Astrocyte (in vitro differentiated cells and primary cell): ENCODE measurements at regions not wholly inside any gene's neighbourhood (a gene's known extent, or its start where the extent isn't known, plus 50 kb on each side); places are given as distances from the start of the nearest gene placed in this dataset.

Source experiments
- DNase-seq: peaks from one replicate; pipeline ENCODE4 v3.0.0-alpha.2; 2010; ENCODE audit warnings: low read depth
- FAIRE-seq: peaks from 2 replicates; lab custom pipeline; 2011; peaks lifted over from hg19 to GRCh38; lab: Jason Lieb, UNC
- H2AFZ ChIP-seq: 2 replicates; pipeline ENCODE4 v1.6.0; 2012; ENCODE audit warnings: low read depth, low read length, inconsistent platforms
- H3K27ac ChIP-seq: 2 replicates; pipeline ENCODE4 v1.5.1; 2011; ENCODE audit warnings: low read depth, low read length, inconsistent platforms
- H3K27me3 ChIP-seq: 2 replicates; pipeline ENCODE4 v1.6.0; 2011; ENCODE audit warnings: low read length, inconsistent platforms; ENCODE audit not compliant: insufficient read depth
- H3K36me3 ChIP-seq: 2 replicates; pipeline ENCODE4 v1.5.1; 2011; ENCODE audit warnings: low read length, inconsistent platforms; ENCODE audit not compliant: insufficient read depth
- H3K4me1 ChIP-seq: 2 replicates; pipeline ENCODE4 v1.5.1; 2011; ENCODE audit warnings: low read length, inconsistent platforms; ENCODE audit not compliant: insufficient read depth
- H3K4me2 ChIP-seq: 2 replicates; pipeline ENCODE4 v1.6.0; 2012; ENCODE audit warnings: low read length, inconsistent platforms
- H3K4me3 ChIP-seq: 2 replicates; pipeline ENCODE4 v1.5.1; 2011; ENCODE audit warnings: low read depth, mild to moderate bottlenecking, low read length, inconsistent platforms; ENCODE audit not compliant: insufficient read depth
- H3K79me2 ChIP-seq: 2 replicates; pipeline ENCODE4 v1.6.0; 2012; ENCODE audit warnings: mild to moderate bottlenecking, low read length, inconsistent platforms; ENCODE audit not compliant: insufficient read depth
- H3K9ac ChIP-seq: 2 replicates; pipeline ENCODE4 v1.6.0; 2012; ENCODE audit warnings: mild to moderate bottlenecking, low read length, inconsistent platforms
- H3K9me3 ChIP-seq: 2 replicates; pipeline ENCODE4 v1.5.1; 2012; ENCODE audit warnings: low read depth, mild to moderate bottlenecking, low read length, inconsistent platforms; ENCODE audit not compliant: insufficient read depth
- H4K20me1 ChIP-seq: 2 replicates; pipeline ENCODE4 v1.6.0; 2012; ENCODE audit warnings: low read length, inconsistent platforms; ENCODE audit not compliant: insufficient read depth
- H3K27ac Mint-ChIP-seq: one replicate; pipeline ENCODE4 v1.8.0; 2021; ENCODE audit warnings: mild to moderate bottlenecking, mixed read lengths; ENCODE audit not compliant: unreplicated experiment
- H3K27me3 Mint-ChIP-seq: one replicate; pipeline ENCODE4 v1.8.0; 2021; ENCODE audit warnings: low read depth, mixed read lengths; ENCODE audit not compliant: unreplicated experiment
- H3K36me3 Mint-ChIP-seq: one replicate; pipeline ENCODE4 v1.8.0; 2021; ENCODE audit warnings: low read depth, mixed read lengths; ENCODE audit not compliant: unreplicated experiment
- H3K4me1 Mint-ChIP-seq: one replicate; pipeline ENCODE4 v1.8.0; 2021; ENCODE audit warnings: low read depth, mixed read lengths; ENCODE audit not compliant: unreplicated experiment
- H3K4me3 Mint-ChIP-seq: one replicate; pipeline ENCODE4 v1.8.0; 2021; ENCODE audit warnings: mild to moderate bottlenecking, moderate library complexity, mixed read lengths; ENCODE audit not compliant: unreplicated experiment
- H3K9me3 Mint-ChIP-seq: one replicate; pipeline ENCODE4 v1.8.0; 2021; ENCODE audit warnings: mild to moderate bottlenecking, mixed read lengths; ENCODE audit not compliant: unreplicated experiment
- CTCF ChIP-seq: IDR thresholded peaks from 2 replicates; pipeline ENCODE4 v1.5.1; 2011; ENCODE audit warnings: low read depth, mild to moderate bottlenecking, inconsistent platforms, low read length, moderate library complexity; ENCODE audit not compliant: insufficient read depth
- EZH2 ChIP-seq: IDR thresholded peaks from 2 replicates; pipeline ENCODE4 v1.6.1; 2012; ENCODE audit warnings: mild to moderate bottlenecking, low read length, inconsistent platforms; ENCODE audit not compliant: insufficient read depth

GRCh38 chr21:35458405-35458804 is 409.3 kb upstream of the RUNX1 start:
- Mint-ChIP-seq H3K27ac (no peak overlapping the region), H3K4me3 (no peak overlapping the region), H3K9me3 (no peaks in the 10 kb centered on the region), H3K27me3 (no peaks in the 10 kb centered on the region), H3K36me3 (no peaks in the 10 kb centered on the region), H3K4me1 (no peaks in the 10 kb centered on the region)
- no peak for FAIRE-seq
- Histone ChIP-seq H3K79me2 (no peaks in the 10 kb centered on the region), H3K4me1 (no peaks in the 10 kb centered on the region), H3K27ac (no peak overlapping the region), H2AFZ (no peak overlapping the region), H3K4me3 (no peak overlapping the region), H3K9ac (no peak overlapping the region), H4K20me1 (no peaks in the 10 kb centered on the region), H3K36me3 (no peaks in the 10 kb centered on the region), H3K27me3 (no peaks in the 10 kb centered on the region), H3K4me2 (no peak overlapping the region), H3K9me3 (no peaks in the 10 kb centered on the region)
- TF ChIP-seq EZH2 (no peak), CTCF (no peak)
- DNase-seq: no peak

GRCh38 chr21:35457097-35457804 is 408.1 kb upstream of the RUNX1 start:
- Histone ChIP-seq H3K9me3 (no peaks in the 10 kb centered on the region), H3K4me1 (no peaks in the 10 kb centered on the region), H3K9ac (no peak overlapping the region), H3K79me2 (no peaks in the 10 kb centered on the region), H3K36me3 (no peaks in the 10 kb centered on the region), H3K27me3 (no peaks in the 10 kb centered on the region), H3K4me2 (no peak overlapping the region), H4K20me1 (no peaks in the 10 kb centered on the region), H2AFZ (no peak overlapping the region), H3K4me3 (no peak overlapping the region), H3K27ac (no peak overlapping the region)
- Mint-ChIP-seq H3K27ac (no peak overlapping the region), H3K9me3 (no peaks in the 10 kb centered on the region), H3K4me3 (no peak overlapping the region), H3K4me1 (no peaks in the 10 kb centered on the region), H3K36me3 (no peaks in the 10 kb centered on the region), H3K27me3 (no peaks in the 10 kb centered on the region)
- TF ChIP-seq EZH2 (no peak), CTCF (no peak)
- FAIRE-seq (no peak), DNase-seq (no peak)

- Mint-ChIP-seq H3K27me3 (no peaks in the 10 kb centered on the region), H3K4me3 (no peak overlapping the region), H3K4me1 (no peaks in the 10 kb centered on the region), H3K27ac (no peak overlapping the region), H3K9me3 (peaks cover 13% of the 10 kb centered on the region), H3K36me3 (peaks cover 6% of the 10 kb centered on the region)
- Histone ChIP-seq H3K9ac (no peak overlapping the region), H3K36me3 (no peaks in the 10 kb centered on the region), H3K4me1 (no peaks in the 10 kb centered on the region), H3K4me2 (no peak overlapping the region), H3K27me3 (no peaks in the 10 kb centered on the region), H2AFZ (no peak overlapping the region), H4K20me1 (no peaks in the 10 kb centered on the region), H3K27ac (no peak overlapping the region), H3K4me3 (no peak overlapping the region), H3K79me2 (no peaks in the 10 kb centered on the region), H3K9me3 (no peaks in the 10 kb centered on the region)
- TF ChIP-seq EZH2 (no peak), CTCF (no peak)
- DNase-seq (no peak), FAIRE-seq (no peak)
These were observed 402.2 kb upstream of the RUNX1 start for GRCh38 chr21:35451276-35451675.
